Stomach (tissue), 8 donors: ENCODE measurements at regions not wholly inside any gene's neighbourhood (a gene's known extent, or its start where the extent isn't known, plus 50 kb on each side); places are given as distances from the start of the nearest gene placed in this dataset.

Experiments
- DNase-seq, 2 donors: peaks; one replicate each; pipeline versions ENCODE4 v3.0.0 to v3.0.0-alpha.2; 2013 to 2019
- H3K27ac ChIP-seq, 5 donors: fragments of 200-600 bp in 4 of 5; sonication (generic) in 4 of 5; one replicate each; pipeline ENCODE4 v1.5.1; 2013 to 2019; ENCODE audit warnings: mild to moderate bottlenecking in 1 of 5, moderate library complexity in 1 of 5
- H3K27me3 ChIP-seq, 3 donors: fragments of 200-600 bp; sonication (generic); one replicate each; pipeline ENCODE4 v1.5.1; 2017 to 2019; ENCODE audit warnings: mixed run types in 1 of 3
- H3K36me3 ChIP-seq, 4 donors: fragments of 200-600 bp; sonication (generic); 1 replicate in 3 of 4; 2 replicates in 1 of 4; pipeline ENCODE4 v1.5.1; 2016 to 2019
- H3K4me1 ChIP-seq, 4 donors: fragments of 200-600 bp; sonication (generic); one replicate each; pipeline ENCODE4 v1.5.1; 2016 to 2019
- H3K4me3 ChIP-seq, 4 donors: fragments of 200-600 bp; sonication (generic) in 3 of 4; one replicate each; pipeline ENCODE4 v1.5.1; 2016 to 2019; ENCODE audit warnings: mild to moderate bottlenecking in 1 of 4
- H3K9me3 ChIP-seq, 4 donors: fragments of 200-600 bp; sonication (generic); one replicate each; pipeline ENCODE4 v1.5.1; 2016 to 2019
- CTCF ChIP-seq, 7 experiments: fragments of 450-650 bp in 4 of 7; fragments of 200-600 bp in 3 of 7; sonication (generic) in 3 of 7; IDR thresholded peaks; one replicate each; pipeline ENCODE4 v1.5.1; 2016 to 2019; ENCODE audit warnings: antibody characterized with exemption in 7 of 7, control low read depth in 2 of 7, mild to moderate bottlenecking in 1 of 7
- EP300 ChIP-seq: sonication (generic); formaldehyde crosslinking; IDR thresholded peaks from one replicate; pipeline ENCODE4 v1.6.1; 2017; ENCODE audit warnings: antibody characterized with exemption
- POLR2A ChIP-seq, 4 donors: fragments of 450-650 bp; IDR thresholded peaks; one replicate each; pipeline ENCODE4 v1.6.1; 2016; ENCODE audit warnings: antibody characterized with exemption in 4 of 4, control low read depth in 2 of 4, mild to moderate bottlenecking in 1 of 4, moderate library complexity in 1 of 4
- POLR2AphosphoS5 ChIP-seq, 3 donors: sonication (generic); formaldehyde crosslinking; IDR thresholded peaks; one replicate each; pipeline ENCODE4 v1.6.1; 2016; ENCODE audit warnings: antibody characterized with exemption in 3 of 3
- WGBS, 5 donors: extraction: QIAGEN DNeasy Blood & Tissue Kit in 3 of 5; methylation state at CpG; one replicate each; pipeline versions ENCODE4 v1.1.5 to v1.1.7; 2013 to 2018; 5-methylcytosine and 5-hydroxymethylcytosine counted together
- intact Hi-C: fragments of 100-400 bp; cut with DNase I; formaldehyde crosslinking; loops from one replicate; pipeline ENCODE4 v1.15.1; 2023; ENCODE audit warnings: low total_unique reads
- donor health status: healthy with polysubstance abuse.
- donor health status: Bipolar disorder and iron deficiency.
- donor health status: healthy.

- no peaks in the 10 kb centered on the region for H3K9me3 ChIP-seq
- intact Hi-C loops = no loop called here
- no peak overlapping the region for H3K4me3 ChIP-seq
- no peaks in the 10 kb centered on the region for H3K36me3 ChIP-seq
- H3K4me1 ChIP-seq = no peaks in the 10 kb centered on the region
- DNase-seq = no peak
- H3K27ac ChIP-seq = no peak overlapping the region
- WGBS, 5 donors = 83 to 89% (median 87%) methylated on average over 23 to 28 of the region's 28 CpGs
- TF ChIP-seq EP300 (no peak), CTCF (IDR thresholded peaks at IDR 0.05) (no peak), POLR2AphosphoS5 (IDR thresholded peaks at IDR 0.05) (no peak), POLR2A (IDR thresholded peaks at IDR 0.05) (no peak)
- H3K27me3 ChIP-seq = peaks cover 0 to 27% (median 0%) of the 10 kb centered on the region in 3 donors
These were observed 101.8 kb upstream of the AGAP1 start for GRCh38 chr2:235391921-235392615.

GRCh38 chr2:235394278-235394828, 99.5 kb upstream of the AGAP1 start:
- Histone ChIP-seq H3K4me3 (no peak overlapping the region), H3K36me3 (no peaks in the 10 kb centered on the region), H3K9me3 (no peaks in the 10 kb centered on the region), H3K27me3 (peaks cover 0 to 29% (median 0%) of the 10 kb centered on the region in 3 donors), H3K4me1 (no peaks in the 10 kb centered on the region), H3K27ac (no peak overlapping the region)
- intact Hi-C loops = no loop called here
- no peak for DNase-seq
- TF ChIP-seq POLR2A (IDR thresholded peaks at IDR 0.05) (no peak), POLR2AphosphoS5 (IDR thresholded peaks at IDR 0.05) (no peak), CTCF (IDR thresholded peaks at IDR 0.05) (no peak), EP300 (no peak)
- WGBS, 5 donors = 81 to 93% (median 87%) methylated on average over 12 of the region's 12 CpGs

GRCh38 chr2:235396071-235396846, 97.6 kb upstream of the AGAP1 start:
- Histone ChIP-seq H3K4me3 (no peak overlapping the region), H3K36me3 (no peaks in the 10 kb centered on the region), H3K4me1 (no peaks in the 10 kb centered on the region), H3K27me3 (peaks cover 0 to 24% (median 0%) of the 10 kb centered on the region in 3 donors), H3K27ac (no peak overlapping the region), H3K9me3 (peaks cover 0 to 6% (median 4%) of the 10 kb centered on the region in 4 donors)
- TF ChIP-seq POLR2A (IDR thresholded peaks at IDR 0.05) = no peak
- DNase-seq = no peak
- 74 to 82% (median 79%) methylated on average over 7 to 8 of the region's 8 CpGs for WGBS, 5 donors
- intact Hi-C loops = no loop called here

GRCh38 chr2:235398321-235398720, 95.5 kb upstream of the AGAP1 start:
- Histone ChIP-seq H3K27ac (no peak overlapping the region), H3K36me3 (no peaks in the 10 kb centered on the region), H3K4me1 (no peaks in the 10 kb centered on the region), H3K27me3 (peaks cover 0 to 9% (median 0%) of the 10 kb centered on the region in 3 donors), H3K4me3 (no peak overlapping the region), H3K9me3 (peaks cover 0 to 6% (median 4%) of the 10 kb centered on the region in 4 donors)
- intact Hi-C loops = no loop called here
- no peak for DNase-seq
- TF ChIP-seq EP300 = no peak
- no peak for TF ChIP-seq POLR2A (IDR thresholded peaks at IDR 0.05)
- TF ChIP-seq CTCF (IDR thresholded peaks at IDR 0.05) = no peak
- TF ChIP-seq POLR2AphosphoS5 (IDR thresholded peaks at IDR 0.05) = no peak
- WGBS, 5 donors = 75 to 82% (median 80%) methylated on average over 2 of the region's 2 CpGs
